Smooth muscle cell (in vitro differentiated cells): ENCODE measurements at regions not wholly inside any gene's neighbourhood (a gene's known extent, or its start where the extent isn't known, plus 50 kb on each side); places are given as distances from the start of the nearest gene placed in this dataset.

ENCODE experiments used
- DNase-seq: peaks from one replicate; lab custom pipeline; 2025; ENCODE audit not compliant: unreplicated experiment; lab: John Stamatoyannopoulos, UW
- H2AFZ ChIP-seq: fragments of 200-600 bp; sonication (generic); 2 replicates; pipeline ENCODE4 v1.6.0; 2016; ENCODE audit warnings: antibody characterized with exemption, low read depth, mild to moderate bottlenecking
- H3F3A ChIP-seq: fragments of 200-600 bp; sonication (generic); 2 replicates; pipeline ENCODE4 v1.6.0; 2017; ENCODE audit warnings: antibody characterized with exemption, low read depth
- H3K27ac ChIP-seq: fragments of 200-600 bp; sonication (generic); 2 replicates; pipeline ENCODE4 v1.5.1; 2016; ENCODE audit warnings: low read depth, mild to moderate bottlenecking
- H3K27me3 ChIP-seq: fragments of 200-600 bp; sonication (generic); 2 replicates; pipeline ENCODE4 v1.6.1; 2016; ENCODE audit warnings: low read depth, mild to moderate bottlenecking
- H3K36me3 ChIP-seq: fragments of 200-600 bp; sonication (generic); 2 replicates; pipeline ENCODE4 v1.5.1; 2016; ENCODE audit warnings: low read depth
- H3K4me1 ChIP-seq: fragments of 200-600 bp; sonication (generic); 2 replicates; pipeline ENCODE4 v1.5.1; 2016; ENCODE audit warnings: low read depth
- H3K4me2 ChIP-seq: fragments of 200-600 bp; sonication (generic); 2 replicates; pipeline ENCODE4 v1.6.0; 2016; ENCODE audit warnings: mild to moderate bottlenecking
- H3K4me3 ChIP-seq: fragments of 200-600 bp; sonication (generic); 2 replicates; pipeline ENCODE4 v1.5.1; 2016; ENCODE audit warnings: mild to moderate bottlenecking
- H3K79me2 ChIP-seq: fragments of 200-600 bp; sonication (generic); 2 replicates; pipeline ENCODE4 v1.6.0; 2016; ENCODE audit warnings: low read depth, mild to moderate bottlenecking
- H3K9ac ChIP-seq: fragments of 200-600 bp; sonication (generic); 2 replicates; pipeline ENCODE4 v1.6.0; 2016; ENCODE audit warnings: low read depth
- H3K9me3 ChIP-seq: fragments of 200-600 bp; sonication (generic); replicated peaks from 2 replicates; pipeline ENCODE4 v1.5.1; 2016; ENCODE audit warnings: low read depth
- H4K20me1 ChIP-seq: fragments of 200-600 bp; sonication (generic); 2 replicates; pipeline ENCODE4 v1.6.0; 2016; ENCODE audit warnings: low read depth
- WGBS: methylation state at CpG from one replicate; pipeline ENCODE4 v1.1.7; 2016; ENCODE audit warnings: low lambda C conversion rate; 5-methylcytosine and 5-hydroxymethylcytosine counted together
- TF ChIP-seq, protein P1 (sequence below): fragments of 200-600 bp; sonication (generic); IDR thresholded peaks from 2 replicates; pipeline ENCODE4 v1.5.1; 2017; ENCODE audit warnings: borderline replicate concordance, mild to moderate bottlenecking, antibody characterized with exemption; ENCODE audit not compliant: insufficient read depth, poor library complexity, severe bottlenecking

DNA sequence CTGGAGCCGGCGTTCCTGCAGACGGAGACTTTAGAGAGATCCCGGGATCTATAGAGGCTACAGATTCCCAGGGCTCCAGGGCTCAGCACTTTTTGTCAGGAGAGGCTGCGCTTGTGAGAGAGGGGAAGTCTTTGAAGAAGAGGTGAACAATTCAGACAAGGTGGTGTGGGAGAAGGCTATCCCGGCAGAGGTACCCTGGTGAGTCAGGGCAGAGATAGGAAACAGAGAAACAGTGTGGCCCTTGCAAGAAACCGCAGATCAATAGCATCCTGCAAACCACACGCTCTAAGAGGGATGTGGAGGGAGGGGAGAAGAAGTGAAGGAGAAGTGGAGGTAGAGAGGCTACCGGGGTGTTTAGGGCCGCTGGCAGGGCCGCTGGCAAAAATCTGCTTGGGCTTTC is 160.5 kb upstream of the APCDD1 start:
- Histone ChIP-seq H3K4me1 (peaks cover 32% of the 10 kb centered on the region), H3K9me3 (no peaks in the 10 kb centered on the region), H3K4me2 (no peak overlapping the region), H3K79me2 (no peaks in the 10 kb centered on the region), H3F3A (peaks cover 22% of the 10 kb centered on the region), H3K27ac (no peak overlapping the region), H3K36me3 (no peaks in the 10 kb centered on the region), H3K9ac (no peak overlapping the region), H2AFZ (no peak overlapping the region), H3K4me3 (no peak overlapping the region), H4K20me1 (no peaks in the 10 kb centered on the region), H3K27me3 (no peaks in the 10 kb centered on the region)
- DNase-seq = no peak
- TF ChIP-seq, protein P1, sequence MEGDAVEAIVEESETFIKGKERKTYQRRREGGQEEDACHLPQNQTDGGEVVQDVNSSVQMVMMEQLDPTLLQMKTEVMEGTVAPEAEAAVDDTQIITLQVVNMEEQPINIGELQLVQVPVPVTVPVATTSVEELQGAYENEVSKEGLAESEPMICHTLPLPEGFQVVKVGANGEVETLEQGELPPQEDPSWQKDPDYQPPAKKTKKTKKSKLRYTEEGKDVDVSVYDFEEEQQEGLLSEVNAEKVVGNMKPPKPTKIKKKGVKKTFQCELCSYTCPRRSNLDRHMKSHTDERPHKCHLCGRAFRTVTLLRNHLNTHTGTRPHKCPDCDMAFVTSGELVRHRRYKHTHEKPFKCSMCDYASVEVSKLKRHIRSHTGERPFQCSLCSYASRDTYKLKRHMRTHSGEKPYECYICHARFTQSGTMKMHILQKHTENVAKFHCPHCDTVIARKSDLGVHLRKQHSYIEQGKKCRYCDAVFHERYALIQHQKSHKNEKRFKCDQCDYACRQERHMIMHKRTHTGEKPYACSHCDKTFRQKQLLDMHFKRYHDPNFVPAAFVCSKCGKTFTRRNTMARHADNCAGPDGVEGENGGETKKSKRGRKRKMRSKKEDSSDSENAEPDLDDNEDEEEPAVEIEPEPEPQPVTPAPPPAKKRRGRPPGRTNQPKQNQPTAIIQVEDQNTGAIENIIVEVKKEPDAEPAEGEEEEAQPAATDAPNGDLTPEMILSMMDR = no peak
- 83% methylated on average over 11 of the region's 11 CpGs for WGBS

- Histone ChIP-seq H3K4me2 (peak overlapping the region; percentile 39), H3K9ac (no peak overlapping the region), H3K4me3 (no peak overlapping the region), H2AFZ (no peak overlapping the region), H3K9me3 (no peaks in the 10 kb centered on the region), H3K27ac (peak overlapping the region; percentile 74), H3F3A (peaks cover 22% of the 10 kb centered on the region), H3K79me2 (no peaks in the 10 kb centered on the region), H3K36me3 (no peaks in the 10 kb centered on the region), H3K27me3 (no peaks in the 10 kb centered on the region), H4K20me1 (no peaks in the 10 kb centered on the region), H3K4me1 (peaks cover 32% of the 10 kb centered on the region)
- WGBS = 45% methylated on average over 2 of the region's 2 CpGs
- DNase-seq = no peak
- TF ChIP-seq, protein P1 = no peak
Observed at GRCh38 chr18:10295751-10296150, 158.7 kb upstream of the APCDD1 start.

- Histone ChIP-seq H3K9me3 (no peaks in the 10 kb centered on the region), H3K27me3 (no peaks in the 10 kb centered on the region), H3K4me3 (no peak overlapping the region), H3K9ac (no peak overlapping the region), H2AFZ (no peak overlapping the region), H3K4me1 (peaks cover 29% of the 10 kb centered on the region), H3F3A (peaks cover 22% of the 10 kb centered on the region), H3K36me3 (no peaks in the 10 kb centered on the region), H4K20me1 (no peaks in the 10 kb centered on the region), H3K4me2 (peak overlapping the region; percentile 39), H3K27ac (peak overlapping the region; percentile 74), H3K79me2 (no peaks in the 10 kb centered on the region)
- no peak for DNase-seq
- 35% methylated on average over 12 of the region's 12 CpGs for WGBS
- TF ChIP-seq, protein P1 = no peak
Observed at GRCh38 chr18:10296491-10296890, 157.9 kb upstream of the APCDD1 start.

DNA sequence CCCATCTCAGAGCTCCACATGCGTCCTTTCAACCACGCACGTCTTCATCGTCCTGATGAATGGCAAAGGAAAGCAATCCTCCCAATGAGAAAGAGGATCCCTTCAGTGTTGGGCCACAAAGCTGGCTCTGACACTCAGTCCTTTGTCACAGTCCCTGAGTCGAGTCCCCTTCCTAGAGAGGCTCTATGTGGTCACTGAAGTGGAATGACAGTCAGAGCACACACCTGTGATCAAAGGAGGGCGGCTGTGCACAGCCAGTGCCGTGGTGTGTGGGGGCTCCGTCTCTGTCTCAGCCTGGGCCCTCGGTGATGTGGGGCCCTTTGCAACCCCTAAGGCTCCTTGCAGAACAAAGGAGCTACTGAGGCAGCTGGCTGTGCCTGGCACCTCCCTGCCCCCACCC is 157.3 kb upstream of the APCDD1 start:
- Histone ChIP-seq H3K9ac (no peak overlapping the region), H3K79me2 (no peaks in the 10 kb centered on the region), H3K4me2 (no peak overlapping the region), H3K27me3 (no peaks in the 10 kb centered on the region), H3K27ac (no peak overlapping the region), H3K9me3 (no peaks in the 10 kb centered on the region), H2AFZ (no peak overlapping the region), H3F3A (peaks cover 22% of the 10 kb centered on the region), H4K20me1 (no peaks in the 10 kb centered on the region), H3K4me3 (no peak overlapping the region), H3K4me1 (peaks cover 23% of the 10 kb centered on the region), H3K36me3 (no peaks in the 10 kb centered on the region)
- no peak for DNase-seq
- TF ChIP-seq, protein P1 = no peak
- 92% methylated on average over 9 of the region's 9 CpGs for WGBS
